PC-3 (cell line): ENCODE measurements at regions not wholly inside any gene's neighbourhood (a gene's known extent, or its start where the extent isn't known, plus 50 kb on each side); places are given as distances from the start of the nearest gene placed in this dataset.

Experiments
- ATAC-seq: fragments of 200-7000 bp; cut with Tn5 transposase; 2 replicates; pipeline ENCODE4 v1.9.1; 2020; ENCODE audit warnings: mild to moderate bottlenecking, moderate library complexity
- BruUV-seq: library from RNA; stranded (reverse); fragments of 400-500 nt; replicated peaks from 2 replicates; lab custom pipeline; 2021; lab: Mats Ljungman, UMichigan
- CTCF ChIA-PET: fragments of 300-600 bp; sonication (Branson Sonifier 250); formaldehyde crosslinking; loops from one replicate; lab custom pipeline; 2022; ENCODE audit warnings: antibody characterized with exemption; lab: Charles Lee
- POLR2A ChIA-PET: fragments of 300-600 bp; sonication (Branson Sonifier 250); formaldehyde crosslinking; loops from one replicate; lab custom pipeline; 2022; ENCODE audit warnings: antibody characterized with exemption; ENCODE audit not compliant: unreplicated experiment; lab: Charles Lee
- DNase-seq: peaks from one replicate; pipeline ENCODE4 v3.0.0-alpha.2; 2015
- H2AFZ ChIP-seq: fragments of 300-600 bp; sonication (generic); 2 replicates; pipeline ENCODE4 v1.6.0; 2016; ENCODE audit warnings: antibody characterized with exemption, low read length
- H3F3A ChIP-seq: fragments of 300-600 bp; sonication (generic); one replicate; pipeline ENCODE4 v1.6.0; 2017; ENCODE audit warnings: antibody characterized with exemption, low read length, control low read depth, mild to moderate bottlenecking; ENCODE audit not compliant: unreplicated experiment
- H3K27ac ChIP-seq: fragments of 300-600 bp; sonication (generic); 2 replicates; pipeline ENCODE4 v1.5.1; 2016; ENCODE audit warnings: mild to moderate bottlenecking, low read length
- H3K27me3 ChIP-seq: fragments of 300-600 bp; sonication (generic); 2 replicates; pipeline ENCODE4 v1.6.1; 2016; ENCODE audit warnings: low read length, mixed read lengths
- H3K36me3 ChIP-seq: fragments of 300-600 bp; sonication (generic); 2 replicates; pipeline ENCODE4 v1.6.1; 2016; ENCODE audit warnings: low read depth, mixed run types, low read length, mixed read lengths
- H3K4me1 ChIP-seq: fragments of 300-600 bp; sonication (generic); 2 replicates; pipeline ENCODE4 v1.5.1; 2016; ENCODE audit warnings: low read length; ENCODE audit not compliant: insufficient read depth
- H3K4me2 ChIP-seq: fragments of 300-600 bp; sonication (generic); 2 replicates; pipeline ENCODE4 v1.6.0; 2016; ENCODE audit warnings: low read length
- H3K4me3 ChIP-seq: fragments of 300-600 bp; sonication (generic); 2 replicates; pipeline ENCODE4 v1.5.1; 2016; ENCODE audit warnings: mild to moderate bottlenecking, low read length, mixed read lengths
- H3K79me2 ChIP-seq: fragments of 300-600 bp; sonication (generic); 2 replicates; pipeline ENCODE4 v1.6.1; 2017; ENCODE audit warnings: low read length, mixed read lengths
- H3K9ac ChIP-seq: fragments of 300-600 bp; sonication (generic); 2 replicates; pipeline ENCODE4 v1.6.0; 2016; ENCODE audit warnings: mild to moderate bottlenecking, low read length
- H3K9me2 ChIP-seq: fragments of 300-600 bp; sonication (generic); replicated peaks from 2 replicates; pipeline ENCODE4 v1.6.1; 2016; ENCODE audit warnings: mixed run types, low read length, mixed read lengths
- H3K9me3 ChIP-seq: fragments of 300-600 bp; sonication (generic); 2 replicates; pipeline ENCODE4 v1.6.1; 2016; ENCODE audit warnings: low read length, mixed read lengths
- H4K20me1 ChIP-seq: fragments of 300-600 bp; sonication (generic); 2 replicates; pipeline ENCODE4 v1.6.1; 2016; ENCODE audit warnings: low read length, mixed read lengths
- EZH2 ChIP-seq: fragments of 300-600 bp; sonication (generic); IDR thresholded peaks from one replicate; pipeline ENCODE4 v1.6.1; 2017; ENCODE audit warnings: antibody characterized with exemption, mild to moderate bottlenecking, low read length; ENCODE audit not compliant: unreplicated experiment
- EZH2phosphoT487 ChIP-seq: fragments of 300-600 bp; sonication (generic); IDR thresholded peaks from 2 replicates; pipeline ENCODE4 v1.6.1; 2018; ENCODE audit warnings: mild to moderate bottlenecking, antibody characterized with exemption, low read length, borderline replicate concordance
- intact Hi-C: fragments of 100-400 bp; cut with micrococcal nuclease; formaldehyde crosslinking; loops from 2 replicates; pipeline ENCODE4 v1.9.0; 2023
- TF ChIP-seq, protein P1 (sequence below): fragments of 300-600 bp; sonication (generic); conservative IDR thresholded peaks from 2 replicates; pipeline ENCODE4 v1.5.1; 2017; ENCODE audit warnings: antibody characterized with exemption, low read depth, mild to moderate bottlenecking, low read length

DNA sequence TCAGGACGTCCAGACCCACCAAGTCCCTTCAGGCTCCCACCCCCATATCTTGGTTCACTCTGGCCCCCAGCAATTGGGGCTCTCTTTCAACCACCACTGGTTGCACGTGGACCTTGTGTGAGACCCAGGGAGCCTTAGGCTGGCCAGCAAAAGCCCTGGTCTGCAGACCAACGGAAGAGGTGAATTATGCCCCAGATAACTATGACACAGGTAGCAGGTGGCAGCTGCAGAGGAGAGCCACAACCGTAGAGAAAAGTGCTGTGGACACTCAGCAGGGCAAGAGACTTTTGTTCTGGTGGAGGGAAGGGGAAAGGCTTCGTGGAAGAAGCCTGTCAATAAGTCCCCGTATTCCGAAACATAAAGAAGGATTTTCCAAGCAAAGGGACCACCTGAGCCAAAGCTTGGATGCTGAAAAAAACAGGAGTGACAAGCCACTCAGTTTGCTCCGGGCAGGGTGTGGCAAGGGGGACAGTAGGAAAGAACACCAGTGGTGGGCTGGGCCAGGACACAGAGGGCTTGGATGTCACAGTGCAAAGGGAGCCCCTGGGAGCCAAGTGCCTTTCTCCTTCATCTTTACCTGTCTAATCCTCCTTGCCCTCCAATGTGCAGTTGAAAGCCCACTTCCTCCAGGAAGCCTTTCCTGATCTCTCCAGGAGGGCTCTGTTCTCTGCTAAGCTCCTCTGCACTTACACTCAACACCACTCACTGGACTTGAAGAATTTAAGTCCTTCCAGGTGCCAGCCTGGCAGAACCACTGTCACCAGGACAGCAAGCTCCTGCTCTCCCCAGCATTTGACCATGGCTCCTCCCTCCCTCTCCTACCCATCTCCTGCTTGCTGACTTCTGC is 264.7 kb downstream of the BUD13 start:
- intact Hi-C loops, result no loop called here
- ChIA-PET POLR2A (no interaction called here), CTCF (no interaction called here)
- Histone ChIP-seq H3K36me3 (no peaks in the 10 kb centered on the region), H2AFZ (no peak overlapping the region), H3F3A (no peaks in the 10 kb centered on the region), H3K4me3 (no peak overlapping the region), H3K27me3 (peaks cover 75% of the 10 kb centered on the region), H4K20me1 (no peaks in the 10 kb centered on the region), H3K9me2 (no peaks in the 10 kb centered on the region), H3K9me3 (no peaks in the 10 kb centered on the region), H3K27ac (no peak overlapping the region), H3K9ac (no peak overlapping the region), H3K79me2 (no peaks in the 10 kb centered on the region), H3K4me1 (no peaks in the 10 kb centered on the region), H3K4me2 (no peak overlapping the region)
- no peak for TF ChIP-seq EZH2phosphoT487
- TF ChIP-seq EZH2, result no peak
- TF ChIP-seq, protein P1, sequence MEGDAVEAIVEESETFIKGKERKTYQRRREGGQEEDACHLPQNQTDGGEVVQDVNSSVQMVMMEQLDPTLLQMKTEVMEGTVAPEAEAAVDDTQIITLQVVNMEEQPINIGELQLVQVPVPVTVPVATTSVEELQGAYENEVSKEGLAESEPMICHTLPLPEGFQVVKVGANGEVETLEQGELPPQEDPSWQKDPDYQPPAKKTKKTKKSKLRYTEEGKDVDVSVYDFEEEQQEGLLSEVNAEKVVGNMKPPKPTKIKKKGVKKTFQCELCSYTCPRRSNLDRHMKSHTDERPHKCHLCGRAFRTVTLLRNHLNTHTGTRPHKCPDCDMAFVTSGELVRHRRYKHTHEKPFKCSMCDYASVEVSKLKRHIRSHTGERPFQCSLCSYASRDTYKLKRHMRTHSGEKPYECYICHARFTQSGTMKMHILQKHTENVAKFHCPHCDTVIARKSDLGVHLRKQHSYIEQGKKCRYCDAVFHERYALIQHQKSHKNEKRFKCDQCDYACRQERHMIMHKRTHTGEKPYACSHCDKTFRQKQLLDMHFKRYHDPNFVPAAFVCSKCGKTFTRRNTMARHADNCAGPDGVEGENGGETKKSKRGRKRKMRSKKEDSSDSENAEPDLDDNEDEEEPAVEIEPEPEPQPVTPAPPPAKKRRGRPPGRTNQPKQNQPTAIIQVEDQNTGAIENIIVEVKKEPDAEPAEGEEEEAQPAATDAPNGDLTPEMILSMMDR, result no peak
- no peak for ATAC-seq
- no peak for DNase-seq
- no TSS peak for BruUV-seq

DNA sequence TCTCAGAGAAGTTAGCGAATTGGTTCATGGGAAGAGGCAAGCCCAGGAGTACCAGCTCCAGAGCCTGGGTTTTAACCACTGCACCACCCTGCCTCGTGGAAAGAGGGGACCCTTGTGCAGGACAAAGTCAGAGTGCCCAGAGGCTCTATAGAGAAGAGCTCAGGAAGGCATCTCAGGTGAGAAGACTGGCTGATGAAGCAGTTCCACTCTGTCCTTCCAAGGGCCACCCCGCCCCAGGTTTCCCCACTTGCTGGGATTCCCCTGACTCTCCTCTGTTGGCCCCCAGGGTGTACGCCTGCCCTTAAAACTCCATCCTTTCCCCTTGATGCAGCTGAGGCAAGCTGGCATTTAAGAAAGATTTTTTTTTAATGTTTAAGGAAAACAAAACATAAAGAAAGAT is 265.8 kb downstream of the BUD13 start:
- Histone ChIP-seq H3K36me3 (no peaks in the 10 kb centered on the region), H3K9ac (no peak overlapping the region), H3K79me2 (no peaks in the 10 kb centered on the region), H3K4me3 (no peak overlapping the region), H3F3A (no peaks in the 10 kb centered on the region), H3K4me2 (no peak overlapping the region), H3K9me2 (no peaks in the 10 kb centered on the region), H3K9me3 (no peaks in the 10 kb centered on the region), H4K20me1 (no peaks in the 10 kb centered on the region), H3K27me3 (peaks cover 86% of the 10 kb centered on the region), H2AFZ (no peak overlapping the region), H3K27ac (no peak overlapping the region), H3K4me1 (no peaks in the 10 kb centered on the region)
- TF ChIP-seq EZH2phosphoT487 (no peak), EZH2 (no peak)
- TF ChIP-seq, protein P1, result no peak
- no TSS peak for BruUV-seq
- intact Hi-C loops, result no loop called here
- CTCF ChIA-PET, result no interaction called here
- DNase-seq (no peak), ATAC-seq (no peak)
- POLR2A ChIA-PET, result no interaction called here

DNA sequence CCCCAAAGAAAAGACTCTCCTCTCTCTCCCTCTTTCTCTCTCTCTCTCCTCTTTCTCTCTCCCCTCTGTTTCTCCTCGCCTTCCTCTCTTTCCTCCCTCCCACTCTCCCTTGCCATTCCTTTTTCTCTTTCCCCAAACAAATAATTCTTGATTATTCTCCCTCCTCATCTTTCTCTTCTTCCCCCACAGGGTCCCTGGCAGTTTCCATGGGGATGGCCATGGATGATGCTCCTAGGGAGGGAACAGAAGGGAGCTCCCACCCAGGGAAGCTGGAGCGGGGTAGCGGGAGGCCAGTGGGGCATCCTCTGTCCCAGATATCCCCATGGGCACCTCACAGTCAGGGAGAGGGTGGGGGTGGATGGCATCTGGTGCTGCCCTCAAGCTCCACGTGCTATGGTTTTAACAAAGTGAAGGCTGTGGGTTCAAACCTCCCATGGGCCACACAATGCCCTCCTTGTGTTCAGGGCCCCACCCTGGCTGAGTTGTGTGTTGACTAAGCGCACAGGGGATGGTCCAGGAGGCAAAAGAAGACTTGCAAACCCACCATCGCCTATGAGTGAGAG is 266.4 kb downstream of the BUD13 start:
- no peak for ATAC-seq
- no TSS peak for BruUV-seq
- Histone ChIP-seq H3K36me3 (no peaks in the 10 kb centered on the region), H3K9me3 (no peaks in the 10 kb centered on the region), H3K27ac (no peak overlapping the region), H2AFZ (no peak overlapping the region), H4K20me1 (no peaks in the 10 kb centered on the region), H3K27me3 (peaks cover 92% of the 10 kb centered on the region), H3K9me2 (no peaks in the 10 kb centered on the region), H3K79me2 (no peaks in the 10 kb centered on the region), H3K4me3 (no peak overlapping the region), H3F3A (no peaks in the 10 kb centered on the region), H3K4me1 (no peaks in the 10 kb centered on the region), H3K9ac (no peak overlapping the region), H3K4me2 (no peak overlapping the region)
- no peak for TF ChIP-seq EZH2phosphoT487
- TF ChIP-seq EZH2, result no peak
- TF ChIP-seq, protein P1, result no peak
- ChIA-PET POLR2A (no interaction called here), CTCF (no interaction called here)
- no peak for DNase-seq
- intact Hi-C loops, result no loop called here
